Amniotic epithelial cell (primary cell): ENCODE measurements at regions not wholly inside any gene's neighbourhood (a gene's known extent, or its start where the extent isn't known, plus 50 kb on each side); places are given as distances from the start of the nearest gene placed in this dataset.

Experiments used
- DNase-seq: peaks from one replicate; pipeline ENCODE4 v3.0.0-alpha.2; 2010; ENCODE audit warnings: low read depth

GRCh38 chr3:118436697-118437262, 597.9 kb downstream of the IGSF11 start:
- no peak for DNase-seq

DNA sequence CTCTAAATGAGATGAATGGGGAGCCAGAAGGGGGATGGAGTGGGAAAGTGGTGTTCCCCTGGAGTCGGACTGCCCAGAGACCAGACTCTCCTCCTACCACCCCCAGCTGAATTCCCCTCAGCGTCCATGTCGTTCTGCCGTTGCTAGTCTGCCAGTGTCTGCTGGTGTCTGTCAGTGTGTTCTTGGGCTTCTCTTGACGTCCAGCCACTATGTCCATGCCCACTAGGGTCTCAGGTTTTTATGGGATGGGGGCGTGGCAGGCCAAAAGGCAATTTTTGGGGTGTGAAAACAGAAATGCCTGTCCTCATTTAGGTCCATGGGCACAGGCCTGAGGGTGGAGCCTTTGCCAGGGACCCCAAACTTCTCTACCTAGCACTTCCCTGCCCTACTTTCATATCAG, 589.6 kb downstream of the IGSF11 start:
- no peak for DNase-seq

- no peak for DNase-seq
Measured at GRCh38 chr3:118447339-118447738, 587.3 kb downstream of the IGSF11 start.

DNA sequence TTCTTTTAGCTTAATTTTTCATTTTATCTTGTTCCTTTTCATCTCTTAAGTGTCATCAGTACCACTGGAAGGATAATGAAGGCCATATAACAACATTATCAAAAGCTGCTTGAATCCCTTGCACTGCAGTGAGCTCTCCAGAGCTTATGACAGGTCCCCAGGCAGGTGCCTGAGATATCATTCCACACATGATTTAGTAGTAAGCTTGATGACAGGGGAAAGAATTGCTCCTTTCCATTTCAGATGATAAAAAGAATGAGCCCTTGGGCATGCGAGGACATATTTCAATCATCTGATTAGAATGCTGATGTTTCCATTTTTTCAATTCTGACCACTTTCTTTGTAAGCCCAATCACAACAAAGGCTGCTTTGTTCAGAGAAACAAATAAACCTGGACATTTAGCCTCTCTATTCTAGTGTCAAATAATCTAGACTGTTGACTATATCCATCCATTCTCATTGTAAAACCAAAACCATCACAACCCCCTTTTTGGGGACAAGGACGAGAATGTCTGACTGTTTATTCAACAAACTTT, 567.8 kb downstream of the IGSF11 start:
- no peak for DNase-seq

- no peak for DNase-seq
Measured at GRCh38 chr3:118468801-118469200, 565.8 kb downstream of the IGSF11 start.

- DNase-seq, result no peak
Measured at GRCh38 chr3:118472586-118472985, 562.1 kb downstream of the IGSF11 start.

DNA sequence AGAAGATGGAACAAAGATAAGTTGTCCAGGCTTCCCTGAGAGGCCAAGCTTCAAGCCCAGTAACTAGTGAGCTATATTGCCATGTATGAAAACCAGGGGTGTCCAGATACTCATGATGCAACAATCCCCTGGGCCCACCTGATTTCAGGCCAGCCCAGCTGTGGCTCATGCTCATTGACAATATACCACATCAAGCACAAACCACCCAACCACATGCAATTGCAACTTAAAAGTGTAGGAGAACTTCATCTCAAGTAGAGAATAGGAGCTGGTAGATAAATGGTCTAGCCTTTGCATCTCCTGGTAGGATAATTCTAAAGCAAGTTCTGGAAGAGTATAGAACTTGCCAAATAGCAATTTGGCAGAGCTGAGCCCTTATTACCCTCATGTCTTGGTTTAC, 561.3 kb downstream of the IGSF11 start:
- no peak for DNase-seq

- no peak for DNase-seq
Measured at GRCh38 chr3:118476885-118477618, 557.6 kb downstream of the IGSF11 start.

DNA sequence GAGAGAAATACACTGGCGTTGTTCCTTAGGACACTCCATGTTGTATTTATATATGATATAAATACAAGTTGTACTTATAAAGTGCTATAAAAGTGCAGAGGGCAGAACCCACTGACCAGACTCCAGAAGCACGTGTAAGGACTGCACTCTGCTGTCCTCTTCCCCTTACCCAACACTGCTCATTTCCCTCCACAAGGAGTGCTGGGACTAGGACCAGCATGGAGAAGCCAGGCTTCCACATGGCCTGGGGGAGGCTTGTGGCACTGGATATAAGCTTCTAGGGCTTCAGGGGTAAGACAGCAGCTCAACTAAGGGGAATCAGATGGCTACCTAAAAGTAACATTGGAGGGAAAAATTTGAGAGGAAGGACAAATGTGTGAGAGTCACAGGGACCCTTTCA, 556.9 kb downstream of the IGSF11 start:
- no peak for DNase-seq

- no peak for DNase-seq
Measured at GRCh38 chr3:118478706-118479276, 555.9 kb downstream of the IGSF11 start.

DNA sequence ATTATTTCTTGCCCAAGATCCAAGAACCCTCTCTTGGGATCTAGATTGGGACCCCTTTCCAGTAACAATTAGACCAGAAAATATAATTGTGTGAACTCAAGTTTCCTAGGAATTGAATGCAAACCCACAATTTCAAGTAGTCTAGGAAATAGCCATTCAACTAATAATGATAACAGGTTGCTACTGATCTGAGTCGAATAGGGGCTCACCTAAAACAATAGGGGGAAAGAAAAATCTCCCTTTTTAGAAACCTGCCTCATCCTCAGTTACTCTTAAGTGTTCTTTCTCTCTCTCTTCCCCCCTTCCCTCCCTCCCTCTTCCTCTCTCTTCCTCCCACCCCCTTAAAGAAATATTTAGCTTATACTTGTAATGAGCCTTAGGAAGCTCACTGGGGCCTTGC, 555.3 kb downstream of the IGSF11 start:
- DNase-seq, result no peak

DNA sequence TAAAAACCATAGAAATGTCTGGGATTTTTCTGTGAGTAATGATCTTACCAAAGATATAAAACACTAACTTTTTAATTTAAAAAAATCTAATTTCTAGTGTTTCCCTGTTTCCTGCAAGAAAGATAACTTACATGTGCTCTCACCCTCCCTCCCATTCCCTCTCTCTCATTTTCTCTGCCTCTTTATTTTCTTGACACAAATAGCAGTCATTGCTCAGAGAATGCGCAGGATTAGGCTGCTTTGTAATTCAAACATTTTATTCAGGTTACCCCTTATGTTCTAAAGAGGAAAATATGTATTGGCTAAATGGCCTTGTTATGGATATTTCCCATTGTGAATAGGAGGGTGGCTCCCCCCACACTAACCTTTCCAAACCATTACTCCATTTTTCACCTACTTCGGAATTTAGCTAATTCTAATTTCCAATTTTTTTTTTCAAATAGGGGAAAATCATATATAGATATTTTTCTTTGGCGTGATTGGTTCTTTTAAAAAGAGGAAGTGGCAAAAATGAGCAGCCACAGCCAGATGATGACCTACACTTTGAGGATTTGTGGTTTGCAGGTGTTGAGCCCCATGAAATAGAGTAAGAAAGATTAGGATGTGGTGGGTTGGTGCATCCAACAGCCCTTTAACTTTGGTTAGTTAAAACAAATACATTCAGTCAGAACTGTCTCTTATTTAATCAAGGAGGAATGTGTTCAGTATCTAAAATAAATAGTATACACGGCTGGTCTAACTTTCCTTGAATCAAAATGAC, 554.4 kb downstream of the IGSF11 start:
- no peak for DNase-seq

GRCh38 chr3:118485693-118486092, 549.0 kb downstream of the IGSF11 start:
- no peak for DNase-seq

DNA sequence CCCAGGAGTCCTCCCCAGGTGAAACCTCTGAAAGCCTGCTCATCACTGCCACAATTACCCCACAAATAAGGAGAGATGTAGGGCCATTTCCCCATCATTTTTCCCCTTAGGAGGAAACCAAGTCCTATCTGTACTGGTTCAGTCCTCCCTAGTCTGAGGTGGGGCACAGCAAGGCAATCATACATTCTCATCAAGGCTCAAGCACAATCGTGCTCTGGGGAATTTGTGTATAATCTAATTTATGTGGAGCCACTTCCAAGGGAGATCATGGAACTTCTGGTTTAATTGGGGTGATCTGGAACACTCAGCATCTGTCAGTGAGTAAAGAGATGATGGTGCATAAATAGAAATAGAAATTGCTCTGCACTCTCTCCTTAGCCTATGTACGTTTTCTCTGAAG, 546.9 kb downstream of the IGSF11 start:
- DNase-seq, result no peak

- DNase-seq, result no peak
Measured at GRCh38 chr3:118488732-118489131, 545.9 kb downstream of the IGSF11 start.

DNA sequence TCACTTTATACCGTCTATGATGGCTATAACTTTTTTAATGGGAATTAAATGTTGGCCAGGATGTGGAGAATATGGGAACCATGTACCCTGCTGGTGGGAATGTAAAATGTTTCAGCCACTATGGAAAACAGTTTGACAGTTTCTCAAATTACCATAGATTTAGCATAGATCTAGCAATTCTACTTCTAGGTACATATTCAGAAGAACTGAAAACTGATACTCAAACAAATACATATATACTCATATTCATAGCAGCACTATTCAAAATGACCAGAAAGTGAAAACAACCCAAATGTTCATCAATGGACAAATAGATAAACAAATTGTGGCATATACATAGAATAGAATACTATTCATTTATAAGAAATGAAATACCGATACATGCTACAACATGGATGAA, 539.4 kb downstream of the IGSF11 start:
- DNase-seq, result no peak

DNA sequence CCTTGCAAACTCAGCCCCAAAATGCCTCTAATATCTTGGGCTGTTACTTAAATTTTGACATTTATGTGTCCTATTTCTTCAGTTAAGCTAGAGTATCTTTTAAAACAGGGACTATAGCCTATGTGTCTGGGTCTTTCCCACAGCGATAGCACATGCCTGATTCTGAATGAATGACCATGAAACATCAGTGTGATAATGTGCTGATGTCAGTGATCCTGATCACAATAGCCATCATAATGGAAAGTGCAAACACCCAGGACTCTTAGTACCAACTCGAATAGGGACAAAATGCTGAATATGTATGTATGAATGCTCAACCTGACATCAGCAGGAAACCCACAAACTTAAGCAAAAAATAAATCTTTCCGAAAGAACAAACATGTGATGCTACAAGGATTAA, 537.4 kb downstream of the IGSF11 start:
- DNase-seq, result no peak

GRCh38 chr3:118501152-118501551, 533.5 kb downstream of the IGSF11 start:
- DNase-seq, result no peak

- no peak for DNase-seq
Measured at GRCh38 chr3:118504906-118505305, 529.7 kb downstream of the IGSF11 start.

GRCh38 chr3:118505784-118506183, 528.9 kb downstream of the IGSF11 start:
- DNase-seq, result no peak

DNA sequence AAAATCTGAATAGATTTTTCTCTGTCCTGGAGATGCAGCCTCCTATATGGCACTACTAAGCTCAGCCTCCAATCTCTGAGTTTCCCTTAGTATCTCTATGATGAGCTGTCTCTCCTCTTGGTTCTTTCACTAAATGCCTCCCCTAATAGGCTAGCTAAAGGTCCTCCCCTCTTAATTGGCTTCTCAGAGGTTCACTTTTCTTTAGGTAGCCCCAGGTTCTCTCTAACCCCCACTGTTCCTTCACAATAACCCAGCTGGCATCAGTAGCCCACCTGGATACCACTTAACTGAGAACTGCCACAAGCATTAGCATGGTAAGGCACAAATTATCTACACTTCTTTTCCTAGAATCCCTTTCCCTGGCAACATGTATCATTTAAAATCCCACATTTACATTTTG, 523.2 kb downstream of the IGSF11 start:
- DNase-seq, result no peak

DNA sequence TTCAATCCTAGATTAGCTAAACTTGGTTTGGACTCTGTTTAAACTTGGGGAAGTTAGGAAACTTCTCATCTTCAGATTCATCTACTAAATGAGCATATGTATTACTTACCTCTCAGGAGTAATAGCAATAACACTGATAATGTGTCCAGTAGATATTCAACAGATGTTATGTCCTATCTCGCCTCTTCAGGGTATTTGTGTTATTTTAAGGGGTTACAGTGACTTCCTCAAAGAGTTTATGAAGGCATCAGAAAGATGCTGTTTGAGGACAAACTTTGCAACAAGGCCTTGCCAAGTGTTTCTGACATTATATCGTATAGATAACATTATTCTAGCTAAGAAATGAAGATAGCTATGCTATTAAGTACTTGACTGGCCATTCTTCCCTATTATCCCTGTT, 522.3 kb downstream of the IGSF11 start:
- no peak for DNase-seq

DNA sequence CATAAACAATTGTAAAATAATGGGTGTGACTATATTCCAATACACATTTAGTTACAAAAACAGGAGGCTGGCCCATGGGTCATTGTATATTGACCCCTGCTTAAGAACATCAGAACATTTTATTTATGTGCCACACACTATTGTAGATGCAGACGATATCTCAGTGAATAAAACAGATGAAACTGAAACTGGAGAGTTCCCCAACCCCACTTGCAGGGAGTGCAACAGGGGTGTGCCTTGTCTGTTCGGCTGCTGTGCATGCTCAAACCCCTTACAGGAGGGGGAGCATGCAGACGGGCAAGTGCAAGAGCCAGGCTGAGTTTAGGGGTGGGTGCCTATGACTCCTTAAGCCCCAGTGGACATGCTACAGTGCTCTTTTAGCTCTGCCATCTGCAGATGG, 509.6 kb downstream of the IGSF11 start:
- no peak for DNase-seq
